SK-N-SH (cell line): ENCODE measurements at regions not wholly inside any gene's neighbourhood (a gene's known extent, or its start where the extent isn't known, plus 50 kb on each side); places are given as distances from the start of the nearest gene placed in this dataset.

ENCODE experiments used
- CTCF ChIA-PET: fragments of 300-600, 350-600 bp; formaldehyde crosslinking; extraction: SDS; loops from one replicate; lab custom pipeline; 2021; lab: Yijun Ruan, JAX
- POLR2A ChIA-PET: fragments of 350-600 bp; sonication (Branson Sonifier 250); formaldehyde crosslinking; extraction: SDS; loops from one replicate; lab custom pipeline; 2020; ENCODE audit warnings: antibody characterized with exemption, inconsistent platforms; lab: Yijun Ruan, JAX
- DNase-seq: peaks from one replicate; pipeline ENCODE4 v3.0.0; 2012
- H2AFZ ChIP-seq: fragments of 200-600 bp; sonication (generic); 2 replicates; pipeline ENCODE4 v1.8.1; 2016; ENCODE audit warnings: antibody characterized with exemption, mild to moderate bottlenecking, low read depth
- H3F3A ChIP-seq: fragments of 200-600 bp; sonication (generic); replicated peaks from 2 replicates; pipeline ENCODE3; 2016; ENCODE audit warnings: antibody characterized with exemption, mild to moderate bottlenecking; ENCODE audit not compliant: insufficient read depth
- H3K27ac ChIP-seq, 2 experiments: fragments of 200-500 bp in 1 of 2; fragments of 200-600 bp in 1 of 2; sonication (Bioruptor generic) in 1 of 2; sonication (generic), shearing (Covaris generic) in 1 of 2; 2 replicates each; pipeline versions ENCODE4 v1.5.1 to v1.6.1; 2014 to 2016; ENCODE audit warnings: low read depth in 2 of 2, inconsistent platforms in 1 of 2, low read length in 1 of 2, mild to moderate bottlenecking in 1 of 2, mixed read lengths in 1 of 2
- H3K27me3 ChIP-seq: fragments of 200-600 bp; sonication (generic), shearing (Covaris generic); 2 replicates; pipeline ENCODE4 v1.6.1; 2016; ENCODE audit warnings: mixed run types; ENCODE audit not compliant: insufficient read depth
- H3K36me3 ChIP-seq, 2 experiments: fragments of 200-500 bp in 1 of 2; fragments of 200-600 bp in 1 of 2; sonication (Bioruptor generic) in 1 of 2; sonication (generic) in 1 of 2; replicated peaks in 1 of 2; 2 replicates each; pipeline versions ENCODE3 to v1.5.1; 2014 to 2016; ENCODE audit warnings: low read length in 1 of 2, mild to moderate bottlenecking in 1 of 2; ENCODE audit not compliant: insufficient read depth in 2 of 2, control insufficient read depth in 1 of 2
- H3K4me1 ChIP-seq, 2 experiments: fragments of 200-500 bp in 1 of 2; fragments of 200-600 bp in 1 of 2; sonication (Bioruptor generic) in 1 of 2; sonication (generic), shearing (Covaris generic) in 1 of 2; 2 replicates each; pipeline versions ENCODE4 v1.5.1 to v1.6.1; 2014 to 2016; ENCODE audit warnings: low read depth in 1 of 2, low read length in 1 of 2, mixed run types in 1 of 2; ENCODE audit not compliant: insufficient read depth in 2 of 2, control insufficient read depth in 1 of 2
- H3K4me2 ChIP-seq: fragments of 200-600 bp; sonication (generic), shearing (Covaris generic); 2 replicates; pipeline ENCODE4 v1.6.1; 2017; ENCODE audit warnings: mixed run types
- H3K4me3 ChIP-seq, 2 experiments: fragments of 200-500 bp in 1 of 2; fragments of 200-600 bp in 1 of 2; sonication (Bioruptor generic) in 1 of 2; sonication (generic), shearing (Covaris generic) in 1 of 2; 2 replicates each; pipeline versions ENCODE4 v1.5.1 to v1.8.1; 2014 to 2016; ENCODE audit warnings: low read depth in 2 of 2, inconsistent platforms in 1 of 2, low read length in 1 of 2, mild to moderate bottlenecking in 1 of 2, mixed read lengths in 1 of 2, moderate library complexity in 1 of 2
- H3K79me2 ChIP-seq: fragments of 200-600 bp; sonication (generic); 2 replicates; pipeline ENCODE4 v1.8.1; 2017; ENCODE audit warnings: mild to moderate bottlenecking; ENCODE audit not compliant: insufficient read depth
- H3K9ac ChIP-seq: fragments of 200-600 bp; sonication (generic); 2 replicates; pipeline ENCODE4 v1.6.1; 2017; ENCODE audit warnings: mixed run types
- H3K9me2 ChIP-seq: fragments of 200-600 bp; sonication (generic); 2 replicates; pipeline ENCODE4 v1.6.1; 2017; ENCODE audit warnings: mixed run types
- H3K9me3 ChIP-seq: fragments of 200-600 bp; sonication (generic); 2 replicates; pipeline ENCODE4 v1.6.1; 2017; ENCODE audit warnings: mixed run types, mild to moderate bottlenecking, moderate library complexity
- H4K20me1 ChIP-seq: fragments of 200-600 bp; sonication (generic); 2 replicates; pipeline ENCODE4 v1.6.1; 2017; ENCODE audit warnings: mild to moderate bottlenecking, mixed run types; ENCODE audit not compliant: insufficient read depth
- FOSL2 ChIP-seq: IDR thresholded peaks from 2 replicates; pipeline ENCODE4 v1.4.0; 2012; ENCODE audit warnings: low read depth, mild to moderate bottlenecking, moderate library complexity, borderline replicate concordance
- FOXJ3 ChIP-seq: sonication (generic); formaldehyde crosslinking; IDR thresholded peaks from 2 replicates; pipeline ENCODE4 v1.5.1; 2020; ENCODE audit warnings: mild to moderate bottlenecking, missing genetic modification reagents
- GATA2 ChIP-seq: sonication (generic); formaldehyde crosslinking; IDR thresholded peaks from 2 replicates; pipeline ENCODE4 v1.5.0; 2020; ENCODE audit warnings: mild to moderate bottlenecking, missing genetic modification reagents
- IRF3 ChIP-seq: fragments of 150-350 bp; IDR thresholded peaks from 2 replicates; pipeline ENCODE4 v1.6.1; 2016; ENCODE audit warnings: mild to moderate bottlenecking, low read depth, low read length
- NFIC ChIP-seq: IDR thresholded peaks from 2 replicates; pipeline ENCODE4 v1.4.0; 2012; ENCODE audit warnings: borderline replicate concordance
- POLR2AphosphoS5 ChIP-seq: IDR thresholded peaks from 2 replicates; pipeline ENCODE4 v1.6.1; 2012; ENCODE audit warnings: low read depth, low read length
- REST ChIP-seq: IDR thresholded peaks from 2 replicates; pipeline ENCODE4 v1.6.1; 2012; ENCODE audit warnings: mild to moderate bottlenecking, low read depth, low read length, moderate library complexity
- RXRA ChIP-seq: IDR thresholded peaks from 2 replicates; pipeline ENCODE4 v1.4.0; 2012; ENCODE audit warnings: low read depth, mild to moderate bottlenecking, borderline replicate concordance
- SMC3 ChIP-seq: IDR thresholded peaks from 2 replicates; pipeline ENCODE4 v1.6.1; 2012; ENCODE audit warnings: low read depth, low read length, improper control_type of control experiment
- TCF12 ChIP-seq: IDR thresholded peaks from 2 replicates; pipeline ENCODE4 v1.4.0; 2012
- USF1 ChIP-seq: IDR thresholded peaks from 2 replicates; pipeline ENCODE4 v1.4.0; 2012; ENCODE audit warnings: low read depth, borderline replicate concordance
- ZBTB33 ChIP-seq: IDR thresholded peaks from 2 replicates; pipeline ENCODE4 v1.4.0; 2012; ENCODE audit warnings: low read depth, borderline replicate concordance
- WGBS: methylation state at CpG from one replicate; pipeline ENCODE4 v1.1.6; 2017; ENCODE audit warnings: low lambda C conversion rate; 5-methylcytosine and 5-hydroxymethylcytosine counted together
- TF ChIP-seq, protein P1 (sequence below): IDR thresholded peaks from 2 replicates; pipeline ENCODE4; 2012
- TF ChIP-seq, protein P2 (sequence below): IDR thresholded peaks from 2 replicates; pipeline ENCODE4 v1.4.0; 2012; ENCODE audit warnings: low read depth

GRCh38 chr12:126910570-126910969 lies 1356.4 kb upstream of the TMEM132C start:
- Histone ChIP-seq H3K27ac (no peak overlapping the region), H3K4me2 (no peak overlapping the region), H3K9me3 (no peaks in the 10 kb centered on the region), H2AFZ (no peak overlapping the region), H3K9me2 (no peaks in the 10 kb centered on the region), H3K4me3 (no peak overlapping the region), H3K4me1 (no peaks in the 10 kb centered on the region), H3K36me3 (no peaks in the 10 kb centered on the region), H4K20me1 (no peaks in the 10 kb centered on the region), H3K27me3 (no peaks in the 10 kb centered on the region), H3K9ac (no peak overlapping the region), H3F3A (no peaks in the 10 kb centered on the region), H3K79me2 (no peaks in the 10 kb centered on the region)
- no peak for DNase-seq
- ChIA-PET CTCF (interaction anchor here (0.8 to 1.6 kb wide), 2 partner anchors 36 kb away, joined by 3 to 5 read pairs; no protein-coding TSS in a partner anchor), POLR2A (no interaction called here)
- TF ChIP-seq IRF3 (no peak), REST (no peak), TCF12 (no peak), GATA2 (CRISPR knock-in tag) (no peak), POLR2AphosphoS5 (no peak), FOSL2 (no peak), RXRA (no peak), FOXJ3 (CRISPR knock-in tag) (no peak), ZBTB33 (no peak), SMC3 (no peak), NFIC (no peak)
- 41% methylated on average over 7 of the region's 7 CpGs for WGBS

DNA sequence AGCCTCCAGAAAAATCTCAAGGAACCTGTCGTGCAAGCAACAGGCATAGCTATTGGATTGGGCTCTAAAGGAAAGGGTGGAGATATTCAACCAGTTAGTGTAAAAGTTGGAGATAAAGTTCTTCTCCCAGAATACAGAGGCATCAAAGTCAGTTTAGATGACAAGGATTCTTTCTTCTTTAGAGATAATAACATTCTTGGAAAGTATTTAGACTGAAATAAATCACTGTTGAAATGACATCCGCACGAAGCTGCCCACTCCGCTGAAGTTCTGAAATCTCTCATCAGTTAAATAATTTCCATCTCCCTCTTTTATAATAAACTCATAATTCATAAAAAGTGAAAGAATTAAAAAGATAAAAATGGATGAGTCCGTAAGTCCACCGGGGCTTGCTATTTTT lies 1354.9 kb upstream of the TMEM132C start:
- Histone ChIP-seq H3K27me3 (no peaks in the 10 kb centered on the region), H3K4me3 (no peak overlapping the region), H3K4me1 (no peaks in the 10 kb centered on the region), H4K20me1 (no peaks in the 10 kb centered on the region), H3K27ac (no peak overlapping the region), H3K4me2 (no peak overlapping the region), H3K9me2 (no peaks in the 10 kb centered on the region), H3K9me3 (no peaks in the 10 kb centered on the region), H3K36me3 (no peaks in the 10 kb centered on the region), H3K9ac (no peak overlapping the region), H3K79me2 (no peaks in the 10 kb centered on the region), H3F3A (no peaks in the 10 kb centered on the region), H2AFZ (no peak overlapping the region)
- TF ChIP-seq FOSL2 (no peak), USF1 (no peak), FOXJ3 (CRISPR knock-in tag) (no peak), RXRA (no peak), SMC3 (no peak)
- TF ChIP-seq, protein P1, sequence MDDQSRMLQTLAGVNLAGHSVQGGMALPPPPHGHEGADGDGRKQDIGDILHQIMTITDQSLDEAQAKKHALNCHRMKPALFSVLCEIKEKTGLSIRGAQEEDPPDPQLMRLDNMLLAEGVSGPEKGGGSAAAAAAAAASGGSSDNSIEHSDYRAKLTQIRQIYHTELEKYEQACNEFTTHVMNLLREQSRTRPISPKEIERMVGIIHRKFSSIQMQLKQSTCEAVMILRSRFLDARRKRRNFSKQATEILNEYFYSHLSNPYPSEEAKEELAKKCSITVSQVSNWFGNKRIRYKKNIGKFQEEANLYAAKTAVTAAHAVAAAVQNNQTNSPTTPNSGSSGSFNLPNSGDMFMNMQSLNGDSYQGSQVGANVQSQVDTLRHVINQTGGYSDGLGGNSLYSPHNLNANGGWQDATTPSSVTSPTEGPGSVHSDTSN: no peak
- TF ChIP-seq, protein P2, sequence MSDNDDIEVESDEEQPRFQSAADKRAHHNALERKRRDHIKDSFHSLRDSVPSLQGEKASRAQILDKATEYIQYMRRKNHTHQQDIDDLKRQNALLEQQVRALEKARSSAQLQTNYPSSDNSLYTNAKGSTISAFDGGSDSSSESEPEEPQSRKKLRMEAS: no peak
- no peak for DNase-seq
- CTCF ChIA-PET: no interaction called here
- POLR2A ChIA-PET: no interaction called here
- 72% methylated on average over 6 of the region's 6 CpGs for WGBS
